KMS-11 (cell line): ENCODE measurements at regions not wholly inside any gene's neighbourhood (a gene's known extent, or its start where the extent isn't known, plus 50 kb on each side); places are given as distances from the start of the nearest gene placed in this dataset.

Experiments
- H2AFZ ChIP-seq: fragments of 200-600 bp; sonication (generic); 2 replicates; pipeline ENCODE4 v1.6.1; 2016; ENCODE audit warnings: antibody characterized with exemption, mixed run types, low read depth
- H3K27ac ChIP-seq: fragments of 200-600 bp; sonication (generic); 2 replicates; pipeline ENCODE4 v1.6.1; 2016; ENCODE audit warnings: mild to moderate bottlenecking, mixed run types
- H3K27me3 ChIP-seq: fragments of 200-600 bp; sonication (generic); 2 replicates; pipeline ENCODE4 v1.6.1; 2017; ENCODE audit warnings: mild to moderate bottlenecking, low read depth, mixed run types, moderate library complexity; ENCODE audit not compliant: insufficient read depth
- H3K36me3 ChIP-seq: fragments of 200-600 bp; sonication (generic); 2 replicates; pipeline ENCODE4 v1.6.1; 2017; ENCODE audit warnings: mild to moderate bottlenecking, mixed run types; ENCODE audit not compliant: insufficient read depth
- H3K4me1 ChIP-seq: fragments of 200-600 bp; sonication (generic); 2 replicates; pipeline ENCODE4 v1.6.1; 2016; ENCODE audit warnings: mild to moderate bottlenecking, low read depth, mixed run types; ENCODE audit not compliant: poor library complexity, severe bottlenecking
- H3K4me2 ChIP-seq: fragments of 200-600 bp; sonication (generic); 2 replicates; pipeline ENCODE4 v1.7.0; 2016; ENCODE audit warnings: mild to moderate bottlenecking, mixed run types
- H3K4me3 ChIP-seq: fragments of 200-600 bp; sonication (generic); IDR thresholded peaks from 2 replicates; pipeline ENCODE4 v1.6.1; 2017; ENCODE audit warnings: low read depth, low read length, mixed read lengths; ENCODE audit not compliant: insufficient read depth
- H3K79me2 ChIP-seq: fragments of 200-600 bp; sonication (generic); 2 replicates; pipeline ENCODE4 v1.6.1; 2016; ENCODE audit warnings: low read depth, mixed run types; ENCODE audit not compliant: insufficient read depth
- H3K9ac ChIP-seq: fragments of 200-600 bp; sonication (generic); 2 replicates; pipeline ENCODE4 v1.6.1; 2016; ENCODE audit warnings: mild to moderate bottlenecking, mixed run types
- H4K20me1 ChIP-seq: fragments of 200-600 bp; sonication (generic); 2 replicates; pipeline ENCODE4 v1.6.1; 2016; ENCODE audit warnings: mild to moderate bottlenecking, mixed run types; ENCODE audit not compliant: insufficient read depth
- CTCF ChIP-seq: fragments of 200-600 bp; sonication (generic); conservative IDR thresholded peaks from 2 replicates; pipeline ENCODE4 v1.6.1; 2017; ENCODE audit warnings: low read depth, mild to moderate bottlenecking, antibody characterized with exemption, low read length, moderate library complexity, mixed read lengths

GRCh38 chr16:86093801-86094750 lies 195.1 kb downstream of the IRF8 start:
- Histone ChIP-seq H3K36me3 (no peaks in the 10 kb centered on the region), H3K79me2 (no peaks in the 10 kb centered on the region), H3K27ac (no peak overlapping the region), H2AFZ (no peak overlapping the region), H3K4me2 (no peak overlapping the region), H3K4me3 (no peak overlapping the region), H4K20me1 (no peaks in the 10 kb centered on the region), H3K4me1 (no peaks in the 10 kb centered on the region), H3K9ac (no peak overlapping the region), H3K27me3 (peaks cover 6% of the 10 kb centered on the region; the same call in 1 of the 2 replicates)
- no peak for TF ChIP-seq CTCF

GRCh38 chr16:86095131-86095752 lies 196.3 kb downstream of the IRF8 start:
- TF ChIP-seq CTCF: no peak
- Histone ChIP-seq H3K36me3 (no peaks in the 10 kb centered on the region), H3K27ac (no peak overlapping the region), H3K4me3 (no peak overlapping the region), H3K4me2 (no peak overlapping the region), H4K20me1 (no peaks in the 10 kb centered on the region), H3K79me2 (no peaks in the 10 kb centered on the region), H3K27me3 (peaks cover 8% of the 10 kb centered on the region; the same call in 1 of the 2 replicates), H3K4me1 (no peaks in the 10 kb centered on the region), H3K9ac (no peak overlapping the region), H2AFZ (no peak overlapping the region)

- Histone ChIP-seq H3K79me2 (no peaks in the 10 kb centered on the region), H3K27me3 (peaks cover 12% of the 10 kb centered on the region; the same call in 1 of the 2 replicates), H3K9ac (no peak overlapping the region), H3K4me2 (no peak overlapping the region), H4K20me1 (no peaks in the 10 kb centered on the region), H3K27ac (no peak overlapping the region), H3K4me3 (no peak overlapping the region), H3K36me3 (no peaks in the 10 kb centered on the region), H2AFZ (no peak overlapping the region), H3K4me1 (no peaks in the 10 kb centered on the region)
- no peak for TF ChIP-seq CTCF
These were observed 197.0 kb downstream of the IRF8 start for GRCh38 chr16:86095906-86096485.

GRCh38 chr16:86096850-86097249 lies 197.9 kb downstream of the IRF8 start:
- H3K9ac ChIP-seq: no peak overlapping the region
- H3K79me2 ChIP-seq: no peaks in the 10 kb centered on the region
- no peak overlapping the region for H3K4me2 ChIP-seq
- H3K4me1 ChIP-seq: no peaks in the 10 kb centered on the region
- H3K27me3 ChIP-seq: peaks cover 11% of the 10 kb centered on the region; the same call in 1 of the 2 replicates
- H3K4me3 ChIP-seq: no peak overlapping the region
- no peak overlapping the region for H2AFZ ChIP-seq
- no peak overlapping the region for H3K27ac ChIP-seq
- TF ChIP-seq CTCF: no peak
- no peaks in the 10 kb centered on the region for H3K36me3 ChIP-seq
- H4K20me1 ChIP-seq: no peaks in the 10 kb centered on the region
